ENCODE measurements at regions not wholly inside any gene's neighbourhood (a gene's known extent, or its start where the extent isn't known, plus 50 kb on each side); places are given as distances from the start of the nearest gene placed in this dataset.

GRCh38 chr4:141900856-141901255 lies 264.5 kb downstream of the IL15 start:
- no peaks in the 10 kb centered on the region for H3K4me1 ChIP-seq
- H3K9me3 ChIP-seq: no peaks in the 10 kb centered on the region
- no peak overlapping the region for H3K27ac ChIP-seq
- H3K36me3 ChIP-seq (ENCODE audit: low read depth, missing control alignments): no peaks in the 10 kb centered on the region
- intact Hi-C loops (cut with DNase I; ENCODE audit: low total_unique reads): no loop called here
- H3K27me3 ChIP-seq: no peaks in the 10 kb centered on the region
- H3K4me3 ChIP-seq: no peak overlapping the region
- TF ChIP-seq POLR2A (IDR thresholded peaks at IDR 0.05) (no peak), CTCF (IDR thresholded peaks at IDR 0.05) (no peak)
- DNase-seq: no peak
- WGBS, 2 donors: 44 to 48% methylated on average over 4 of the region's 4 CpGs

GRCh38 chr4:141905751-141906150 lies 269.4 kb downstream of the IL15 start:
- DNase-seq: no peak
- Histone ChIP-seq H3K36me3 (ENCODE audit: low read depth, missing control alignments) (no peaks in the 10 kb centered on the region), H3K4me3 (no peak overlapping the region), H3K27ac (no peak overlapping the region), H3K4me1 (no peaks in the 10 kb centered on the region), H3K9me3 (no peaks in the 10 kb centered on the region), H3K27me3 (no peaks in the 10 kb centered on the region)
- intact Hi-C loops (cut with DNase I; ENCODE audit: low total_unique reads): no loop called here
- 80 to 91% methylated on average over 3 of the region's 3 CpGs for WGBS, 2 donors
- TF ChIP-seq POLR2A (IDR thresholded peaks at IDR 0.05): no peak
- no peak for TF ChIP-seq CTCF (IDR thresholded peaks at IDR 0.05)

- Histone ChIP-seq H3K4me3 (no peak overlapping the region), H3K27me3 (no peaks in the 10 kb centered on the region), H3K36me3 (ENCODE audit: low read depth, missing control alignments) (no peaks in the 10 kb centered on the region), H3K9me3 (no peaks in the 10 kb centered on the region), H3K4me1 (no peaks in the 10 kb centered on the region), H3K27ac (no peak overlapping the region)
- intact Hi-C loops (cut with DNase I; ENCODE audit: low total_unique reads): no loop called here
- no peak for DNase-seq
- TF ChIP-seq CTCF (IDR thresholded peaks at IDR 0.05) (no peak), POLR2A (IDR thresholded peaks at IDR 0.05) (no peak)
Measured at GRCh38 chr4:141909541-141909940, 273.2 kb downstream of the IL15 start.

- TF ChIP-seq POLR2A (IDR thresholded peaks at IDR 0.05) (no peak), CTCF (IDR thresholded peaks at IDR 0.05) (no peak)
- Histone ChIP-seq H3K27me3 (no peaks in the 10 kb centered on the region), H3K9me3 (no peaks in the 10 kb centered on the region), H3K4me3 (no peak overlapping the region), H3K27ac (no peak overlapping the region), H3K36me3 (ENCODE audit: low read depth, missing control alignments) (no peaks in the 10 kb centered on the region), H3K4me1 (no peaks in the 10 kb centered on the region)
- DNase-seq: peak; percentile 24
- intact Hi-C loops (cut with DNase I; ENCODE audit: low total_unique reads): no loop called here
- WGBS, 2 donors: 41 to 44% methylated on average over 4 of the region's 4 CpGs
Measured at GRCh38 chr4:141912831-141913230, 276.4 kb downstream of the IL15 start.

- intact Hi-C loops (cut with DNase I; ENCODE audit: low total_unique reads): no loop called here
- Histone ChIP-seq H3K9me3 (no peaks in the 10 kb centered on the region), H3K27me3 (no peaks in the 10 kb centered on the region), H3K36me3 (ENCODE audit: low read depth, missing control alignments) (no peaks in the 10 kb centered on the region), H3K4me3 (no peak overlapping the region), H3K4me1 (no peaks in the 10 kb centered on the region), H3K27ac (no peak overlapping the region)
- no peak for TF ChIP-seq POLR2A (IDR thresholded peaks at IDR 0.05)
- no peak for TF ChIP-seq CTCF (IDR thresholded peaks at IDR 0.05)
- WGBS, 2 donors: 63 to 64% methylated on average over 1 of the region's 1 CpG
- DNase-seq: no peak
Measured at GRCh38 chr4:141913928-141914327, 277.5 kb downstream of the IL15 start.
